ENCODE measurements at regions not wholly inside any gene's neighbourhood (a gene's known extent, or its start where the extent isn't known, plus 50 kb on each side); places are given as distances from the start of the nearest gene placed in this dataset.

GRCh38 chr10:125355657-125356056 is 195.3 kb upstream of the CTBP2 start:
- no peak for DNase-seq (ENCODE audit: low read depth in 4 of 4, low spot score in 3 of 4)

GRCh38 chr10:125350519-125350918 is 190.2 kb upstream of the CTBP2 start:
- DNase-seq (ENCODE audit: low read depth in 4 of 4, low spot score in 3 of 4), result no peak

DNA sequence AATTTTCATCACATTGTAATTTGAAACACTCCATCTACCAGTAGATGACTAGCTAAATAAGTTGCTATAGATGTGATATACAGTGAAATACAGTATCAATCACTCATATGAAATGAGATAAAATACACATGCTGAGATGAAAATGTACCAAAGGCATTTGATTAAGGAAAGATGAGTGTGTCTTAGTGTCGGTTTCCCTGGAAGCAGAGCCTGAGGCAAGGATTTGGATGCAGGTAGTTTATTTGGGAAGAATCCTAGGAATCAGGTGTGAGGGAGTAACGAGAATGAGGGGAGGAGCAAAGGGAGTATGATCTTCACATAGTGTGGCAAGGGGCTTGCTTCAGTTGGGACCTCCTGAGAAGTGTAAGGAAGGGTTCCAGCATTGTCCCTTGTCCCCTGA is 188.2 kb upstream of the CTBP2 start:
- no peak for DNase-seq (ENCODE audit: low read depth in 4 of 4, low spot score in 3 of 4)

DNA sequence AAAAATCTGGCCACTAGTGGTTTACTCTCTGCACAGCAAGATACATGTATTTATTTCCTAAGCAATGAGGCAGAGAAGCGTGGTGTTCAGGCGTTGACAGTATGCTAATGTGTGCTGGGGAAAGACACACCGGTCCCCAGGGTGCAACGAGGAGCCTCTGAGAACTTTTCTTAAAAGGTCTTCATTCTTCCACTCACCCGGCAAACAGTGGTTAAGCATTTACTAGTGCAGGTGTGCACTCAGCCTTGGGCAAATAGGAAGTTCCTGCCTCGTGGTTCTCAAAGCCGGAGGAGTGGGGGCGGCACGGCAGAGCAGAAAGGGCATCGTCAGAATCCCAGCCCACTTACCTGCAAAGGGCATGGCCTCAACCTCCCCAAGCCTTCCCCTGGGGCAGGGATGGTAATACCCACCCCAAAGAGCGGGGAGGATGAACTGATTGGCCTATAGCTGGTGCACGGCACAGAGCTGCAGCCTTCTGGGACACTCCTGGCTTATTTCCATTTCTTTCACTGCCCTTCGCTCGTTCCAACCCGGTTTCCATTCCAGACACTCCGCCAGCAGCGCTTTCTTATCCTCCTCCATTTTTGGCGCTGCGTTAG is 184.3 kb upstream of the CTBP2 start:
- peak in 3 of 4 donors; percentile 16 to 55 (median 37) for DNase-seq (ENCODE audit: low read depth in 4 of 4, low spot score in 3 of 4)

GRCh38 chr10:125343983-125344382 is 183.6 kb upstream of the CTBP2 start:
- no peak for DNase-seq (ENCODE audit: low read depth in 4 of 4, low spot score in 3 of 4)

GRCh38 chr10:125343118-125343925 is 183.0 kb upstream of the CTBP2 start:
- DNase-seq (ENCODE audit: low read depth in 4 of 4, low spot score in 3 of 4), result no peak

GRCh38 chr10:125341611-125342010 is 181.2 kb upstream of the CTBP2 start:
- DNase-seq (ENCODE audit: low read depth in 4 of 4, low spot score in 3 of 4), result no peak

DNA sequence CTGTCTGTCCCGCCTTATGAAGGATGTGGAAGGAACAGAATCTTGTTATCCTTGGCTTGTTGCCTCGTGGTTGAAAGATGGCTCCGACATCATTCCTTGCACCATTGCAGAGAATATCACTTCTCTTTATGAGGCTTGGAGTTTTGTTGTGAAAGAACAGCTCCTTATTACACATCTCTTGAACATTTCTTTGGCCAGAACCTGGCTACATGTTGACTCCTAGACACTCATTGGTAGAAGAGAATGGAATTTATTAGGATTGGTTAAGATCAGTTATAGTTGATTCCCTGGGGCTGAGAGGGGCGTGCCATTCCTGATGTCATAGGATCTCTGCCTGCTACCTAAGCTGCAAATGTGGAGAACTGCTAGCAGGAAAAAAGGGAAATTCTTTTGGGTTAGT is 180.5 kb upstream of the CTBP2 start:
- DNase-seq (ENCODE audit: low read depth in 4 of 4, low spot score in 3 of 4), result no peak

GRCh38 chr10:125337510-125337909 is 177.1 kb upstream of the CTBP2 start:
- DNase-seq (ENCODE audit: low read depth in 4 of 4, low spot score in 3 of 4), result no peak

DNA sequence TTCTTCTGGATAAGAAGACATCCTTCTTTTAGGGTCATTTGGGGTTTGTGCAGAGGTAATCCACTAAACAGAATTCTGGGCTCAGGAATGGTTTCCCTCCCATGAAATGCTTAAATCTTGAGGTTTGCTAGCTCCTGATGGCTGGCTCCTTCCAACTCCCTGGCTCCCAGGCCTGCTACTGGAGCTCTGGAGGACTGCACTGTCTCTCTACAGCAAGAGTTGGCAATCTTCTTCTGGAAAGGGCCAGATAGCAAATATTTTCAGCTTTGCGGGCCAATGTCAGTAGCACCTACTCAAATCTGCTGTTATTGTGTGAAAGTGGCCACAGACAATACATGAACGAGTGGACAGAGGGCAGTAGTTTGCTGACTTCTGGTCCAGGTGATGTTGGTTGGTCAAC is 174.2 kb upstream of the CTBP2 start:
- DNase-seq (ENCODE audit: low read depth in 4 of 4, low spot score in 3 of 4), result no peak

GRCh38 chr10:125333769-125334168 is 173.4 kb upstream of the CTBP2 start:
- no peak for DNase-seq (ENCODE audit: low read depth in 4 of 4, low spot score in 3 of 4)

DNA sequence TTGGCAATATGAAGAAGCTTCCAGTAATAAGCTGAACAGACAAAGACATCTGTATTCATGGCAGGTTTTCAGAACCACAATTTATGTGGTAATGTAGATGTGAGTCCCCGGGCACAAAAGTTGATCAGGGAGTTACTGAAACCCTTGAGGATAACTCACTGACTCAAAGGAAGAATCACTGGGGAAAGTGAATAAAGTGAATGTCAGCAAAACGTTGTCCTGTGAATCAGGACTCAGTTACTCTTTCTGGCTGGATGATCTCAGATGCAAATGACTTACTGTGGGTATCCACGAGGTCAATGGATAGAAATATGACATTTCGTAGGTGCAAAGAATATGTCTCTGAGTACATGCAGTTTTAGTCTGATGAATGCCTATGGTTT is 172.8 kb upstream of the CTBP2 start:
- DNase-seq (ENCODE audit: low read depth in 4 of 4, low spot score in 3 of 4), result no peak

- no peak for DNase-seq (ENCODE audit: low read depth in 4 of 4, low spot score in 3 of 4)
Observed at GRCh38 chr10:125332548-125333208, 172.3 kb upstream of the CTBP2 start.

DNA sequence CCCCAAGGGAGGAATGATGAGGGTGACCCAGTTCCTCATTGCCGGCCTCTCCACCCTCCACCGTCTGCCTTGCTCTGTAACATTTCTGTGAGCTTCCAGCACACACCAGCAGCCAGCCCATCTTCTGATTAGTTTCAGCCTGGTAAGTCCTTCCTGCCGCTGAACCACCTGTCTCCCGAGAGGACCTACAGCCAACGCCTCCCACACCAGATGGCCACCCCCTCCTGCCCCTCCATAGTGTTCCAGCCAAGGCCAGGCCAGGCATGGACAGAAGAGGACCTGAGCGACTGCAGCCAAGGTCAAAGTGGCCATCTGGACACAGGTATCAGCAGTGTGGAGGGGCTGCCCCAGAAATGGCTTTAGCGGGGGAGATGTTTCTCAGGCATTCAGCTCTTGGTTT is 170.7 kb upstream of the CTBP2 start:
- DNase-seq (ENCODE audit: low read depth in 4 of 4, low spot score in 3 of 4), result no peak

DNA sequence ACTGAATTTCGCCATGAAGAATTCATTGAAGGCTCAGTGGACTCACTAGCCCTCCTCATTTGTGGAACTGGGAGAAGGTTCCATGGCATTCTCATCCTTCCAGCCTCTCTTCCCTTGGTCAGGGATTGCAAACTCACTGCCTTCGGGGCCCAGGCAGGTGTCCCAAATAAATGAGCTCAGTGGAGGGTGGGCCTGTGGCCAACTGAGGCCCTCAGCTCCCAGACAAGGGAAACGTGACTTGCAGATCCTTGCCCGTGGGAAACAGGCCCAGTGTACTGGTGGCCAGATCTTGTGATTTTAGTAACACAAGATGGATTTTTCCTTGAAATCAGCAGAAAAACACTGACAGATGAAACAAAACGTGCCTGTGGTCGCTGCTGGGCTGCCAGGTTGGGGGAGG is 168.7 kb upstream of the CTBP2 start:
- no peak for DNase-seq (ENCODE audit: low read depth in 4 of 4, low spot score in 3 of 4)

DNA sequence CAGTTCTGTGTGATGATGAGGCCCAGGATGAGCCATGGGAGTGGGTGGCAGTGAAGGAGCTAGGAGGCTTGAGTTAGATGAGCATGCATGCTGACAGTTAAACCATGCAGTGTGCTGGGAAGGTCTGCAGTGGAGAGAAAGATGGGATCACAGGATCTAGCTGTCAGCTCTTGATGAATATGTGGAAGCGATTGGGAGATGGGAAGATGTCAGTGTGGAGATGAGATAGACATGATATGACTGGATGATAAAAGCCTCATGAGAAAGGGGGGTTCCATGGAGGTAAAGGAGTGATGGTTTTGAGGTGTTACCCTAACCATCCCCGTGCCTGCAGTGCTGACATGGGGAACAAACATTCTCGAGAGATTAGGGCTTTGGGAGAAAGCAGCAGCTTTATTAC is 165.0 kb upstream of the CTBP2 start:
- DNase-seq (ENCODE audit: low read depth in 4 of 4, low spot score in 3 of 4), result no peak

DNA sequence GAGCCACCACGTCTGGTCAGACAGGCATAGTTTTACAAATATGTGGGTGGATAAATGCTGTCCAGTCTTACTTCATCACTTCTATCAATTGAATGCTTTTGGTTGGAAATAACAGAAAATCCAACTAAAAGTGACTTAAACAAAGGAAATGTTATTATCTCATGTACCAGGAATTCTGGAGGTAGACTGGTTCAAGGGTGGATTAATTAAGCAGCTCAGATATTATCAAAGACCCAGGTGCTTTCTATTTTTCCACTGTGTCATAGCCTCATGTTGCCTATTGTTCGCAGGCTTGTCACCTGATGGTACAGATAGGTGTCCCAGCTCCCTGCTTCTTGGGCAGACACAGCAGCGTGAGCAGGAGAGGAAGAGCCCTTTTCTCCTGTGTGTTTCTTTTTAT is 156.1 kb upstream of the CTBP2 start:
- no peak for DNase-seq (ENCODE audit: low read depth in 4 of 4, low spot score in 3 of 4)

- DNase-seq (ENCODE audit: low read depth in 4 of 4, low spot score in 3 of 4), result no peak
Observed at GRCh38 chr10:125300937-125301336, 140.6 kb upstream of the CTBP2 start.

DNA sequence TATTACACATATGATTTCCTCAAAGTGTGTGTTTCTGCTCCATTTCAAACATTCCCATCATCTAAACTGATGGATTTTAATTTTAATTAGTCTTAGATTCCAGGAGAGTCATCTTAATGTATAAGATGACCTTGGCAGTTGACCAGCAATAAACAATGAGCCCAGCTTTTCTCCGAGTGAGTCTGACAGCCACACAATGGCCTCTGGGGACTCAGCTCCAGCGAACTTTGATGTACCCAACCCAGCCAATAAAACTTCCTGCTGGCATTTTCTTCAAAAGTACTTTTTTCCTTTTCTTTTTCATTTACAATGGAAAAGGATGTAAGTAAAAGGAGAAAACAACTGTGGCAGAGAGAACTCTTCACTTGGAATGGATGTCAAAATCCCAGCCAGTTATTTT is 139.1 kb upstream of the CTBP2 start:
- no peak for DNase-seq (ENCODE audit: low read depth in 4 of 4, low spot score in 3 of 4)

DNA sequence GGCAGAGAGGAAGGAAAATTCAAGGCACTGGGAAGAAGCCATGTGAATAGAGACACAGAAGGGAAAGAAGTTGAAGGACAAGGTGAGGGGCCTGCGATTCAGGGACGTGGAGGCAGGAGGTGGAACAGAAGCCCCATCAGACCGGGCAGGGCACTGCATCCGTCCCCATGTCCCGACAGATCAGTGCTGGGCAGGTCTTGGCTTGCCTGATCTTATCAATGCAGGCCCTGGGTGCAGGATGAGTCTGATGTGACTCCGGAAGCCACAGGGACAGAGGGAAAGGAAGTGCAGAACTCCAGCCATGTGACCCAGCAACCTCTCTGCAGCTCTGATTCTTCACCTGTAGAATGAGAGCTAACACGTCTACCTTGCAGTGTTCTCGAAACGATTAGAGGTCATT is 136.2 kb upstream of the CTBP2 start:
- DNase-seq (ENCODE audit: low read depth in 4 of 4, low spot score in 3 of 4), result no peak

GRCh38 chr10:125294109-125294508 is 133.7 kb upstream of the CTBP2 start:
- no peak for DNase-seq (ENCODE audit: low read depth in 4 of 4, low spot score in 3 of 4)

DNA sequence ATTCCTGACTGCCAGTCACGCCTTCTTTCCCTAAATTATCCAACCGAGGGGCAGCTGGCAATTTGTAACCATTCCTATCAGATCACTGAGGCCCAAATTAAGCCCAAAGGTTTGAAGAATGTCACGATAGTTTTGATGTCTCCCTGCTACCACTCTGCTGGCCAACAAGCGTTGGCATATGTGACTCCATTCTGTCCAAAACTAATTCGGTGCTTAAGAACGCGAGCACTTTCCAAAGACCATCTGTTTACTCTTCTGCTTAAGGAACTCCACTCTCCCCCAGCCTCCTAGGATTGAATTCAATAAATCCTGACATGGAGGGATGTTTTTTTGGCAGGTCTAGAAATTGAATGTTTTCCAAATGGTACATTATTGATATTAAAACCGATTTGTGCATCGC is 131.5 kb upstream of the CTBP2 start:
- DNase-seq (ENCODE audit: low read depth in 4 of 4, low spot score in 3 of 4), result no peak
